ENCODE measurements at regions not wholly inside any gene's neighbourhood (a gene's known extent, or its start where the extent isn't known, plus 50 kb on each side); places are given as distances from the start of the nearest gene placed in this dataset.

- DNase-seq (no peak), ATAC-seq (no peak)
- Histone ChIP-seq H3K36me3 (replicated peaks in 1 of 2; ENCODE audit: insufficient read depth in 1 of 2, low read depth in 2 of 2) (no peaks in the 10 kb centered on the region), H3K27ac (no peak overlapping the region), H3K9me3 (no peaks in the 10 kb centered on the region), H3K27me3 (no peaks in the 10 kb centered on the region), H3K4me3 (no peak overlapping the region), H3K4me1 (no peaks in the 10 kb centered on the region)
- TF ChIP-seq, protein P1, sequence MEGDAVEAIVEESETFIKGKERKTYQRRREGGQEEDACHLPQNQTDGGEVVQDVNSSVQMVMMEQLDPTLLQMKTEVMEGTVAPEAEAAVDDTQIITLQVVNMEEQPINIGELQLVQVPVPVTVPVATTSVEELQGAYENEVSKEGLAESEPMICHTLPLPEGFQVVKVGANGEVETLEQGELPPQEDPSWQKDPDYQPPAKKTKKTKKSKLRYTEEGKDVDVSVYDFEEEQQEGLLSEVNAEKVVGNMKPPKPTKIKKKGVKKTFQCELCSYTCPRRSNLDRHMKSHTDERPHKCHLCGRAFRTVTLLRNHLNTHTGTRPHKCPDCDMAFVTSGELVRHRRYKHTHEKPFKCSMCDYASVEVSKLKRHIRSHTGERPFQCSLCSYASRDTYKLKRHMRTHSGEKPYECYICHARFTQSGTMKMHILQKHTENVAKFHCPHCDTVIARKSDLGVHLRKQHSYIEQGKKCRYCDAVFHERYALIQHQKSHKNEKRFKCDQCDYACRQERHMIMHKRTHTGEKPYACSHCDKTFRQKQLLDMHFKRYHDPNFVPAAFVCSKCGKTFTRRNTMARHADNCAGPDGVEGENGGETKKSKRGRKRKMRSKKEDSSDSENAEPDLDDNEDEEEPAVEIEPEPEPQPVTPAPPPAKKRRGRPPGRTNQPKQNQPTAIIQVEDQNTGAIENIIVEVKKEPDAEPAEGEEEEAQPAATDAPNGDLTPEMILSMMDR (IDR thresholded peaks at IDR 0.05), result no peak
- no peak for TF ChIP-seq POLR2A (IDR thresholded peaks at IDR 0.05)
- intact Hi-C loops (cut with DNase I), result no loop called here
- WGBS, 2 donors, result 56 to 64% methylated on average over 3 of the region's 3 CpGs
Measured at GRCh38 chr2:206379886-206380285, 63.4 kb upstream of the ADAM23 start.

DNA sequence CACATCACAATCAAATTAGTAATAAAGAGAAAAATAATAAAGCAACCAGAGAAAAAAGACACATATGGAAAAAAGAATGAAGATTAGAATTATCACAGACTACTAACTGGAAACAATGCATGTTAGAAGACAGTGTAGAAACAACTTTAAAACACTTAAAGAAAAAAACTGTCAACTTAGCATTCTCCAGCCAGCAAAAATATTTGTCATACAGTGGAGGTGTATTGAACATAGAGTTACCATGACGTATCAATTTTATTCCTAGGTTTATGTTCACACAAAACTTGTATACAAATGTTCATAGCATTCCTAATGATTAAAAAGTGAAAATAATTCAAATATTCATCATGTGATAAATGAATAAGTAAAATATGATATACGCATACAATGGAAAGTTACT is 61.5 kb upstream of the ADAM23 start:
- WGBS, 2 donors, result 90 to 91% methylated on average over 2 of the region's 2 CpGs
- no peaks in the 10 kb centered on the region for H3K4me1 ChIP-seq
- no peak for DNase-seq
- H3K27ac ChIP-seq, result no peak overlapping the region
- no peak for TF ChIP-seq POLR2A (IDR thresholded peaks at IDR 0.05)
- TF ChIP-seq, protein P1 (IDR thresholded peaks at IDR 0.05), result no peak
- H3K4me3 ChIP-seq, result no peak overlapping the region
- H3K27me3 ChIP-seq, result no peaks in the 10 kb centered on the region
- ATAC-seq, result no peak
- no peaks in the 10 kb centered on the region for H3K9me3 ChIP-seq
- intact Hi-C loops (cut with DNase I), result no loop called here
- no peaks in the 10 kb centered on the region for H3K36me3 ChIP-seq (replicated peaks in 1 of 2; ENCODE audit: insufficient read depth in 1 of 2, low read depth in 2 of 2)

DNA sequence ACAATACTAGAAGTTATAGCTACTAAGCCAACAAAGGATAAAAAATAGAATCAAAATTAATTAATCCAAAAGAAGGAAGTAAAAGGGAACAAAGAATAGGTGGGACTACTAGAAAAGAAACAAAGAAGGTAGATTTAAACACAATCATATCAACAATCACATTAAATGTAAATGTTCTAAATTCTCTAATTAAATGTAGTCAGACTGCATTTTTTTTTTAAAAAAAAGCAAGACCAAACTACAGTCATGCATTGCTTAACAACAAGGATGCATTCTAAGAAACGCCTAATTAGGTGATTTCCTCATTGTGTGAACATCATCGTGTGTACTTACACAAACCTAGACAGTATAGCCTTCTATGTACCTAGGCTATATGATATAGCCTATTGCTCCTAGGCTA is 59.7 kb upstream of the ADAM23 start:
- Histone ChIP-seq H3K9me3 (no peaks in the 10 kb centered on the region), H3K4me1 (no peaks in the 10 kb centered on the region), H3K27me3 (no peaks in the 10 kb centered on the region), H3K27ac (no peak overlapping the region), H3K4me3 (no peak overlapping the region), H3K36me3 (replicated peaks in 1 of 2; ENCODE audit: insufficient read depth in 1 of 2, low read depth in 2 of 2) (no peaks in the 10 kb centered on the region)
- no peak for ATAC-seq
- DNase-seq, result no peak
- intact Hi-C loops (cut with DNase I), result no loop called here
- 37 to 51% methylated on average over 2 of the region's 2 CpGs for WGBS, 2 donors
- TF ChIP-seq, protein P1 (IDR thresholded peaks at IDR 0.05), result no peak
- no peak for TF ChIP-seq POLR2A (IDR thresholded peaks at IDR 0.05)

GRCh38 chr2:206387808-206388207 is 55.5 kb upstream of the ADAM23 start:
- no peaks in the 10 kb centered on the region for H3K9me3 ChIP-seq
- TF ChIP-seq POLR2A (IDR thresholded peaks at IDR 0.05), result no peak
- H3K4me3 ChIP-seq, result no peak overlapping the region
- H3K27ac ChIP-seq, result no peak overlapping the region
- no peaks in the 10 kb centered on the region for H3K4me1 ChIP-seq
- no peak for ATAC-seq
- no peaks in the 10 kb centered on the region for H3K27me3 ChIP-seq
- WGBS, 2 donors, result 58 to 88% methylated on average over 3 of the region's 3 CpGs
- DNase-seq, result no peak
- intact Hi-C loops (cut with DNase I), result no loop called here
- no peaks in the 10 kb centered on the region for H3K36me3 ChIP-seq (replicated peaks in 1 of 2; ENCODE audit: insufficient read depth in 1 of 2, low read depth in 2 of 2)

DNA sequence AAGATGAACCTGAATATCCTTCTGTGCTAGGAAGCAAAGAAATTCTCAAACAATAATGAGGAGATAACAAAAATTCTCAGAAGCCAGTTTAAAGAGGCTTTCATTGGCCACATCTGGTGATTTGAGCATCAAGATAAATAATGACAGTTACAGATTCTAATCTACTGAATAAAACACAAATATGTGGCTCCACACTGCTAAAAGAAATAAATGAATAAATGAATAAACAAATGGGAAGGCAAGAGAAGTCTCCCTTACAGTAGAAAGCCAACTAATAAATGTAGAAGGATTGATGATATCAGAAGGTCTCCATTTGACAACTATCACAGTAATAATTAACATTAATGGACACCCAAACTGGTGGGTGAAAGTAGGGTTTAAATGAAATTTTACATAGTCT is 54.6 kb upstream of the ADAM23 start:
- Histone ChIP-seq H3K27ac (no peak overlapping the region), H3K4me1 (no peaks in the 10 kb centered on the region), H3K27me3 (no peaks in the 10 kb centered on the region), H3K36me3 (replicated peaks in 1 of 2; ENCODE audit: insufficient read depth in 1 of 2, low read depth in 2 of 2) (no peaks in the 10 kb centered on the region), H3K4me3 (no peak overlapping the region), H3K9me3 (no peaks in the 10 kb centered on the region)
- TF ChIP-seq, protein P1 (IDR thresholded peaks at IDR 0.05), result no peak
- TF ChIP-seq POLR2A (IDR thresholded peaks at IDR 0.05), result no peak
- intact Hi-C loops (cut with DNase I), result no loop called here
- DNase-seq (no peak), ATAC-seq (no peak)
